Fibroblast of lung (primary cell): ENCODE measurements at regions not wholly inside any gene's neighbourhood (a gene's known extent, or its start where the extent isn't known, plus 50 kb on each side); places are given as distances from the start of the nearest gene placed in this dataset.

Experiments
- EZH2 ChIP-seq: IDR thresholded peaks from 2 replicates; pipeline ENCODE4 v1.5.1; 2012; ENCODE audit warnings: low read length, control low read depth, mild to moderate bottlenecking; ENCODE audit errors: missing control alignments
- TF ChIP-seq, protein P1 (sequence below), 2 donors: IDR thresholded peaks in 1 of 2; conservative IDR thresholded peaks in 1 of 2; 1 replicate in 1 of 2; 2 replicates in 1 of 2; pipeline ENCODE4 v1.5.1; 2011 to 2012; ENCODE audit warnings: low read length in 2 of 2, control low read depth in 1 of 2, inconsistent platforms in 1 of 2, low read depth in 1 of 2, mild to moderate bottlenecking in 1 of 2

DNA sequence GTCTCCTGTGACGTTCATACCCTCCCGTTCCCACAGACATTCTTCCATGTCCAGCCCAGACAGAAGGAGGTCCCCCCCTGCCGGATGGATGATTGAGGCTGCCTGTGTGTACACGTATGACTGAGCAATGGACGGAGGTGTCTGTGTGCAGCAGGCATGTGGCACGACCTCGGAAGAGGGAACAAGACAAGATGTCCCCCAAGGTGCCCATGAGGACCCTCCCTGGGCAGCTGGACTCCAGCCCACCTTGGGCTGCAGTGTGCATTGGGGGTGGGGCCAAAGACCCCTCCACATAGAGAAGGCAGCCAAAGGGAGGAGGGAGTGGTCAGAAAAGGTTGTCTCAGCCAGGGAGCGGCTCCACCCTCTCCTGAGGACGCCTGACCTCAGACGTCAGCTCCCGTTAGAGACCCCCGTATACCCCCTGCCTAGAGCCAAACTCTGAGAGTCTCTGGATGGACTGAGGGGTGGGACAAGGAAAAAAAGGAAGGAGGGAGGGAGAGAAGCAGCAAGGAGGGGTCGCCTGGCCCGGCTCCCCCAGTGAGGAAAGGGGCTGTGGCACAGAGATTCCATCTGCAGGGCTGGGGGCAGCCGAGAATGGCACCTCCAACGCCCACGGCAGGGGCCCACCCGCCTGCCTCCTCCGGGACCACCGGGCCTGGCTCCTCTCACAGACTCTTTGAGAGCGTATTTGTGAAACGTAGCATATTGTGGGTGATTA lies 92.9 kb upstream of the BHLHE23 start:
- TF ChIP-seq, protein P1, sequence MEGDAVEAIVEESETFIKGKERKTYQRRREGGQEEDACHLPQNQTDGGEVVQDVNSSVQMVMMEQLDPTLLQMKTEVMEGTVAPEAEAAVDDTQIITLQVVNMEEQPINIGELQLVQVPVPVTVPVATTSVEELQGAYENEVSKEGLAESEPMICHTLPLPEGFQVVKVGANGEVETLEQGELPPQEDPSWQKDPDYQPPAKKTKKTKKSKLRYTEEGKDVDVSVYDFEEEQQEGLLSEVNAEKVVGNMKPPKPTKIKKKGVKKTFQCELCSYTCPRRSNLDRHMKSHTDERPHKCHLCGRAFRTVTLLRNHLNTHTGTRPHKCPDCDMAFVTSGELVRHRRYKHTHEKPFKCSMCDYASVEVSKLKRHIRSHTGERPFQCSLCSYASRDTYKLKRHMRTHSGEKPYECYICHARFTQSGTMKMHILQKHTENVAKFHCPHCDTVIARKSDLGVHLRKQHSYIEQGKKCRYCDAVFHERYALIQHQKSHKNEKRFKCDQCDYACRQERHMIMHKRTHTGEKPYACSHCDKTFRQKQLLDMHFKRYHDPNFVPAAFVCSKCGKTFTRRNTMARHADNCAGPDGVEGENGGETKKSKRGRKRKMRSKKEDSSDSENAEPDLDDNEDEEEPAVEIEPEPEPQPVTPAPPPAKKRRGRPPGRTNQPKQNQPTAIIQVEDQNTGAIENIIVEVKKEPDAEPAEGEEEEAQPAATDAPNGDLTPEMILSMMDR (conservative IDR thresholded peaks at IDR 0.05 in 1 of 2, IDR thresholded peaks at IDR 0.05 in 1 of 2; ENCODE audit: low read depth in 1 of 2, low read length in 2 of 2) = no peak
- no peak for TF ChIP-seq EZH2
